NT2/D1 (cell line): ENCODE measurements at regions not wholly inside any gene's neighbourhood (a gene's known extent, or its start where the extent isn't known, plus 50 kb on each side); places are given as distances from the start of the nearest gene placed in this dataset.

Experiments
- SUZ12 ChIP-seq: IDR thresholded peaks from 2 replicates; pipeline ENCODE4 v1.6.1; 2011; ENCODE audit not compliant: insufficient read length, insufficient read depth; ENCODE audit errors: extremely low read depth
- YY1 ChIP-seq: IDR thresholded peaks from 2 replicates; pipeline ENCODE4 v1.6.1; 2011; ENCODE audit not compliant: insufficient read length, insufficient read depth
- ZNF274 ChIP-seq: IDR thresholded peaks from 2 replicates; pipeline ENCODE4 v1.6.1; 2011; ENCODE audit warnings: mild to moderate bottlenecking, low read depth, low read length

DNA sequence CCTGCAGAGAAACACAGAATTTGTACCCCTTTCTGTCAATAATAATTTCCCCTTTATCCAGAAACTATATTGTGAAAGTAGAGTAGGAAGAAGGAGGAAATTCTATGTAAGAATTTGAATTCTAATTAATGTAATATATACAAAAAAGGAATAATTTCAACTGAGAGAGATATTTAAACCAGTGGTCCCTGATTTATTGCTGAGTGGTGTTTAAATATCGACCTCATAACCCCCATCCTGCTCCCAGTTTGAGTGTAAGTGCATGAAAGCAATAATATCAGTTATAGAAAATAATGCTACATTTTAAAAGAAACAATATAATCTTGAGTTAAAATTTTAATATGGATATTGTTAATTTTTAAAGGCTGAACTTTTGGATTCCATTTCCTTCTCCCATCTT lies 286.2 kb upstream of the REG3G start:
- TF ChIP-seq ZNF274: no peak
- TF ChIP-seq SUZ12: no peak
- no peak for TF ChIP-seq YY1
